ENCODE measurements at regions not wholly inside any gene's neighbourhood (a gene's known extent, or its start where the extent isn't known, plus 50 kb on each side); places are given as distances from the start of the nearest gene placed in this dataset.

GRCh38 chr15:77540312-77541060 is 92.2 kb downstream of the LINGO1 start:
- DNase-seq (ENCODE audit: low read depth) = no peak

- no peak for DNase-seq (ENCODE audit: low read depth)
Measured at GRCh38 chr15:77538793-77539497, 93.8 kb downstream of the LINGO1 start.

- no peak for DNase-seq (ENCODE audit: low read depth)
Measured at GRCh38 chr15:77538027-77538451, 94.7 kb downstream of the LINGO1 start.

GRCh38 chr15:77537006-77537405 is 95.7 kb downstream of the LINGO1 start:
- no peak for DNase-seq (ENCODE audit: low read depth)

- no peak for DNase-seq (ENCODE audit: low read depth)
Measured at GRCh38 chr15:77535845-77536244, 96.9 kb downstream of the LINGO1 start.

Data from renal cortical epithelial cell (primary cell).